IPS DF 4.7 (cell line): ENCODE measurements at regions not wholly inside any gene's neighbourhood (a gene's known extent, or its start where the extent isn't known, plus 50 kb on each side); places are given as distances from the start of the nearest gene placed in this dataset.
"Not testable (repeated sequence)": the region's sequence is repeated elsewhere in the genome, so short reads cannot be mapped to it uniquely, and the experiment has no call there.

Experiments used
- DNase-seq: peaks from one replicate; pipeline ENCODE4 v3.0.0-alpha.2; 2013; ENCODE audit warnings: low spot score; ENCODE audit errors: extremely low read depth

- DNase-seq, result no peak
These were observed 488.0 kb upstream of the CYLC2 start for GRCh38 chr9:102507044-102507687.

DNA sequence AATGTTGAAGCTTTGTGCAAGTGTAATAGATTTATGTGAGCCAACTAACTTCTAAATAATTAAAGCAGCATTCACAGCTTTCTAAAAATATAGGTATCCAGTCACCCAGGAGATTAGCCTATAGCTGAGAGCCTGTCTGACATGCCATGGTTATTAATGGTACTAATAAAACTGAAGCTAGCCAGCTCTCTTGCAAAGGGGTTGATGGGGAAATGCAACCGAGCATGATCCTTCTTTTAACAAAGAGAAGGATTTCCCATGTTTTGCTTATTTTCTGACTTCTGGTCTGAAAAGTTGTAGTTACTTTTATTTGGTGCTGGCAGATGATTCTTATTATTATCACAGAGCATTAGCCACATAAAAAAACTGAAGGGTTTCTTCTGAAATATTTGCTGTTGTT lies 488.7 kb upstream of the CYLC2 start:
- DNase-seq, result no peak

GRCh38 chr9:102499468-102499867 lies 495.7 kb upstream of the CYLC2 start:
- no peak for DNase-seq

GRCh38 chr9:102497709-102498108 lies 497.4 kb upstream of the CYLC2 start:
- DNase-seq, result no peak

- not testable (repeated sequence) for DNase-seq
These were observed 508.2 kb upstream of the CYLC2 start for GRCh38 chr9:102486976-102487375.

DNA sequence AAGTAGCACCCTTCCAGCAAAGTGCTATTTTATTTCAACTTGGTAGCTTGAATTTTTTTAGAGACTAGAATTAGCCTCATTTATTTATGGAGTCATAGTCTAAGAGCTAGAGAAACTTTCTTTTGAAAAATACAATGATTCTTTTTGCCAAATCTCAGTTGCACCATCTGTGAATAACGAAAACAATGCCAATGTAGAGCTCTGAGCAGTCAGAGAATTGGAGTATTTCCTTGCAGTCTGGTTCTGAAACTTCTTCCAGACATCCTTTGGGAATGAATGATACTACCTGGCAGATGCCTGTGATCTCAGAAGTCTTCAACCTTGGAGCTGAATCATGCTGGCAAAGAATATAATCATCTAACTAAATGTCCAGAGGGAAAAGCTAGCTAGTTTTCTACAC lies 511.5 kb upstream of the CYLC2 start:
- DNase-seq, result no peak

GRCh38 chr9:102482776-102483175 lies 512.4 kb upstream of the CYLC2 start:
- DNase-seq, result no peak

- no peak for DNase-seq
These were observed 515.9 kb upstream of the CYLC2 start for GRCh38 chr9:102479191-102479590.

DNA sequence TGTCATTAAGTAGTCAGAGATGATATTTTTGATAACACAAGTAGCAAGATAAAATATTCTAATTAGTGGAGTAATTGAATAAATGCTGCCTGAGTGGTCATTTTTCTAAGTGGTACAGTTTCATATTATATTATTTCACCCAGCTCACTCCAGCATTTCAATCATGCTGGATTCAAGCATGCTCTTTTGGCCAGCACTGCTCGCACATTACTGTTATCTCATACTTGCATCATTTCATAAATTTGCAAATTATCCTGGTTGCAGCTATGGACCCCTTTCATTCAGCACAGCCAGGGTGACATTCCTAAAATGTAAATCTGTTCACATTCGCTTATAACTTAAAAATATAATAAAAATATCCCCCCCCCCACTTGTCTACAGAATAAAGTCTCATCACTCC lies 520.8 kb upstream of the CYLC2 start:
- DNase-seq, result no peak

DNA sequence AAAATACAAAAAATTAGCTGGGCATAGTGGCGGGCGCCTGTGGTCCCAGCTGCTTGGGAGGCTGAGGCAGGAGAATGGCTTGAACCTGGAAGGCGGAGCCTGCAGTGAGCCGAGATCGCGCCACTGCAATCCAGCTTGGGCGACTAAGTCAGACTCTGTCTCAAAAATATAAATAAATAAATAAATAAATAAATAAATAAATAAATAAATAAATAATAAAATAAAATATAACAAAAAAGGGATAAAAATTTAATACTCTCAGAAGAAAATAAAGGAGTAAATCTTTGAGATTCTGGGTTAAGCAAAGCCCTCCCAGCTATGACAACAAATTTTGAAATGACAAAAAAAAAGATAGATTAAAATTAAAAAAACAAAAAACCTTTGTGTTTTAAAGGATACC lies 525.7 kb upstream of the CYLC2 start:
- not testable (repeated sequence) for DNase-seq

DNA sequence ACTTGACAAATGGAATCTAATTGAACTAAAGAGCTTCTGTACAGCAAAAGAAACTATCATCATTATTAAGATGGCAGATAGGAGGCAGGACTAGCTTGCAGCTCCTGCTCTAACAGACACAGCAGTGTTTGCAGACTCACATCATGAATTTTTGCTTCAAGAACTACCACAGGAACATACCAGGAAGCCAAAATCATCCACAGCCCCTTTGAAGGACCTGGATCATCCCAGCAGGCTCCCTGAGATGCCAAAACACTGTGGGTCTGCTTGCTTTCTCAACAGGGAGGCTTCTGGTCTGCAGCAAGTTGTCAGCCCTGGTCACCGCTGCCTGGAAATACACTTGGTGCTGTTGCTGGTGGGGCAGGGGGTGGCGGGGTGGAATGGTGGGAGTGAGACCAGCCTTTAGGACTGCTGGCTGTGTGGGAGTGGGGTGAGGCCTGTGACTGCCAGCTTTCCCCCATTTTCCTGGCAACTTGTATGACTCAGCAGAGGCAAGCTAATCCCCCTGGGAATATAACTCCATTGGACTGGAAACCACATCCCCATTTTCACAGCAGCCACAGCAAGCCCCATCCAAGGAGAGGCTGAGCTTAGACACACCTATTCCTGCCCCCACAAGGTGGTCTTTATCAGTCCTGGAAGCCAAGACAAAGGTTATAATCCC lies 533.8 kb upstream of the CYLC2 start:
- DNase-seq, result no peak

- no peak for DNase-seq
These were observed 535.3 kb upstream of the CYLC2 start for GRCh38 chr9:102459828-102460227.

GRCh38 chr9:102456562-102456961 lies 538.6 kb upstream of the CYLC2 start:
- DNase-seq, result no peak

- DNase-seq, result no peak
These were observed 549.2 kb upstream of the CYLC2 start for GRCh38 chr9:102445906-102446305.

DNA sequence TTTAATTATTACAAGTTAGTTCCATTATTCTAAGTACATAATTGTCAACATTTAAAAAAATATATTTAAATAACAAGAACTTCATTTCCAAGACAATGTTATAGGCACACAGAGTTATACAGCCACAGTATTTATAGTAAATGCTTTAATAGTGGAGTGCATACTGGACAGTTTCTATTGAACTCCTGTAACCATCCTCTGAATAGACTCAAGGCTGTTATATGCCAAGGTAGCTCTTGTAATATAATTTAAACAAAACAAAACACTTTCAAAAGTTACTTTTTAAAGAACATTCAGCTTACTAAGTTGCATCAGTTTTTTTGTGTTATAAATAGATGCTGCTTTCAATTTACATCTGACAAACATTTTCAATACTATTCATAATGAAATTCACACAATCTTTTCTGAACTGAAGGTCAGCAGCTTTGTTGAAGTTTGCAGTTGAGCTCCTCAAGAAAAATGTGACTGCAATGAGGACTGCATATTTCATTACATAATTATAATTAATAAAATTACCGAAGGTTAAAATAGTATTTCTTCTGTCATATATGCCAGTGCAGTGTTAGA lies 549.9 kb upstream of the CYLC2 start:
- DNase-seq, result no peak

DNA sequence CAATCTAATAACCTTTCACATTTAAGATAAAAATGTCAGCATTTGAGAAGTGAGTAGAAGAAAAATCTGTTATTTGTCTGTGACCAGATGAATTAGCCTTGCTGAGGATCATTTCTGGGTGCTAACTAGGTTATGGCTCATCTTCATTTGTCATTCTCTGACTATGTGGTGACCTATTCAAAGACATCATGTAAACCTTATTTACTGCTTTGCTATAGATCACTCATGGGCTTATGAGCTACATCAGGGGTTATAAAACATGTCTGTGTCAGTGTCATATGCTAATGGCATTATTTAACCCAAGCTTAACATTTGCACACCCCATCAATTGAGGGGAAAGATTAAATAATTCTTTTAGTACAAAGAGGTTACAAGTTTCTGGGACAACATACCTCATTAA lies 555.5 kb upstream of the CYLC2 start:
- no peak for DNase-seq

DNA sequence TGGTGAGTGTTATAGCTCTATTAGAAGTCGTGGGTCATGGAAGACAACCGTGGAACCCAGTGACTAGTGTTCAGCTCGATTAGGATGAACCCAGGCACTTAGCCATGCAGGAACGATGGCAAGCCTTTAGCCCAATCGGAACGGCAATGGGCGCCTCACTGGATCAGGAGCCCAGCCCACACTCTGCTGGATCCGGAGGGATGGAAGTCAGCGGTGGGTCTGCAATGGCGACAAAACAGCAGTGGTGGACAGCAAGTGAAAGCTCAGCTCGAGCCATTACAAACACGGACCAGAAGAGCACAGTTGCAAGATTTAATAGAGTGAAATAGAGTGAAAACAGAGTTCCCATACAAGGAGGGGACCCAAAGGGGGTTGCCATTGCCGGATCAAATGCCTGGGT lies 558.5 kb upstream of the CYLC2 start:
- not testable (repeated sequence) for DNase-seq

GRCh38 chr9:102435427-102435826 lies 559.7 kb upstream of the CYLC2 start:
- DNase-seq, result no peak

DNA sequence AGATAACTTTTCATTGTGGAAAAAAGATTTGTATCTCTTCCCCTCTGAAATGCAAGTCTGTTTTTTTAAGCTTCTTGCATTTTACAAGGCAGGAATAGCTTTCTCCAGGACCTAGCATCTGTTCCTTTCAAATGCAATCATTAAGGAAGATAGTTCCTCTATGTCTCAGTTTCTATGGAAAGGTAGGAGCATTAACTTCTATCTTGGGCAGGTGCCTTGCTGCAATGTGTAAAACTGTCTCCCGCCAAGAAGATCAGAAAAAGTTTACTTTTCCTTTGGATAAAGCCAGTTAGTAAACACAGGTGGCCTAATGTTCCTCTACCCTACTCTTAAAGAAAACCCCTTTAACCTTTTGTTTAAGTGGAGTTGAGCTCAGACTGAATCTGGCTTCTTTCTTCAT lies 560.6 kb upstream of the CYLC2 start:
- DNase-seq, result no peak

- no peak for DNase-seq
These were observed 566.8 kb upstream of the CYLC2 start for GRCh38 chr9:102428305-102428704.

DNA sequence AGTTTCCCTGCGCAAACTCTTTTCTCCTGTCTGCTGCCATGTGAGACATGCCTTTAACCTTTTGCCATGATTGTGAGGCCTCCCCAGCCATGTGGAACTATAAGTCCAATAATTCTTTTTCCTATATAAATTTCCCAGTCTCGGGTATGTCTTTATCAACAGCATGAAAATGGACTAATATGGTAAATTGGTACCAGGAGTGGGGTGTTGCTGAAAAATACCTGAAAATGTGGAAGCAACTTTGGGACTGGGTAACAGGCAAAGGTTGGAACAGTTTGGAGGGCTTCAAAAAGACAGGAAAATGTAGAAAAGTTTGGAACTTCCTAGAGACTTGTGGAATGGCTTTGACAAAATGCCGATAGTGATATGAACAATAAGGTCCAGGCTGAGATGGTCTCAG lies 578.9 kb upstream of the CYLC2 start:
- DNase-seq, result not testable (repeated sequence)

DNA sequence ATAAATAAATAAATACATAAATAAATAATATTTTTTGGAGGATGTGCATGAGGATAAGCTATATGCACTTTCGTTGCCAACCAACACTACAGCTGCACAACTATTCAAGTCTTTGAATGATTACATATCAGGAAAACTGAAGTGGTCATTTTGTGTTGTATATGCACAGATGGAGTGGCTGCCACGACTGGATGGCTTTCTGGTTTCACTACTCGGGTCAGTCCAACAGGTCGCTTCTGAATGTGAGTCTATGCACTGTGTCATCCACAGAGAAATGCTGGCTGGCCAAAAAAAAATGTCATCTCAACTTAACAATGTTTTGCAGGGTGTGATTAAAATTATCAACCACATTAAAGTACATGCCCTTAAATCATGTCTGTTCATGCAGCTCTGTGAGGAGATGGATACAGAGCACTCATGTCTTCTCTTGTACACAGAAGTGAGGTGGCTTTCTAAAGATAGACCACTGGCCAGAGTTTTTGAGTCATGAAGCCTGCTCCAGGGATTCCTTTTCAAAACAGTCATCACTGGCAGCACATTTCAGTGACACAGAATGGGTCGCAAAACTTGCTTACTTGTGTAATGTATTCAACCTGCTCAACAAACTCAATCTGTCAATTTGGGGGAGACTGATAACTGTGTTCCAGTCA lies 589.8 kb upstream of the CYLC2 start:
- DNase-seq, result no peak

DNA sequence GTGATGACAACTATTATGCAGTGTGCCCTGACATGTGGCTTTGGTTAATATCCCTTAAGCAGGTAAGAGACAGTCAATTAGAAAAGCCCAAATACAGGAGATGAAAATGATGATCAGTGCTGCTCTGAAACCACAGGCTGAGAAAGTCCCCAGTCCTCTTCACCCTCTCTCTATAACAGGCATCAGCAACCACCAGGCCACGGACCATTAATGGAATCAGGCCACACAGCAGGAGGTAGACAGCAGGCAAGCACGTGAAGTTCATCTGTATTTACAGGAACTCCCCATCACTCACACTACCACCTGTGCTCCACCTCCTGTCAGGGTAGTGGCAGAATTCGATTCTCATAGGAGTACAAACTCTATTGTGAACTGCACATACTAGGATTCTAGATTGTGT lies 591.6 kb upstream of the CYLC2 start:
- DNase-seq, result no peak
